ENCODE measurements at regions not wholly inside any gene's neighbourhood (a gene's known extent, or its start where the extent isn't known, plus 50 kb on each side); places are given as distances from the start of the nearest gene placed in this dataset.
"Not testable (repeated sequence)": the region's sequence is repeated elsewhere in the genome, so short reads cannot be mapped to it uniquely, and the experiment has no call there.

- no peaks in the 10 kb centered on the region for H3K36me3 Mint-ChIP-seq (ENCODE audit: low read depth)
- no peak overlapping the region for H3K4me3 Mint-ChIP-seq
Measured at GRCh38 chr5:68834491-68834981, 259.3 kb upstream of the SLC30A5 start.

GRCh38 chr5:68838157-68838718 is 255.6 kb upstream of the SLC30A5 start:
- H3K9me3 Mint-ChIP-seq, result no peaks in the 10 kb centered on the region
- no peak for DNase-seq
- intact Hi-C loops (cut with micrococcal nuclease), result no loop called here
- H3K27ac Mint-ChIP-seq, result no peak overlapping the region
- H3K36me3 Mint-ChIP-seq (ENCODE audit: low read depth), result no peaks in the 10 kb centered on the region
- no peaks in the 10 kb centered on the region for H3K27me3 Mint-ChIP-seq
- H3K4me1 Mint-ChIP-seq, result no peaks in the 10 kb centered on the region
- no peak overlapping the region for H3K4me3 Mint-ChIP-seq

More at GRCh38 chr5:68834491-68834981, 259.3 kb upstream of the SLC30A5 start:
- Mint-ChIP-seq H3K27ac (no peak overlapping the region), H3K27me3 (peaks cover 8% of the 10 kb centered on the region), H3K9me3 (no peaks in the 10 kb centered on the region), H3K4me1 (no peaks in the 10 kb centered on the region)
- DNase-seq, result no peak
- intact Hi-C loops (cut with micrococcal nuclease), result no loop called here

GRCh38 chr5:68839019-68839552 is 254.7 kb upstream of the SLC30A5 start:
- Mint-ChIP-seq H3K36me3 (ENCODE audit: low read depth) (no peaks in the 10 kb centered on the region), H3K9me3 (no peaks in the 10 kb centered on the region), H3K27ac (no peak overlapping the region), H3K4me1 (no peaks in the 10 kb centered on the region), H3K27me3 (no peaks in the 10 kb centered on the region), H3K4me3 (no peak overlapping the region)
- intact Hi-C loops (cut with micrococcal nuclease), result no loop called here
- DNase-seq, result no peak

DNA sequence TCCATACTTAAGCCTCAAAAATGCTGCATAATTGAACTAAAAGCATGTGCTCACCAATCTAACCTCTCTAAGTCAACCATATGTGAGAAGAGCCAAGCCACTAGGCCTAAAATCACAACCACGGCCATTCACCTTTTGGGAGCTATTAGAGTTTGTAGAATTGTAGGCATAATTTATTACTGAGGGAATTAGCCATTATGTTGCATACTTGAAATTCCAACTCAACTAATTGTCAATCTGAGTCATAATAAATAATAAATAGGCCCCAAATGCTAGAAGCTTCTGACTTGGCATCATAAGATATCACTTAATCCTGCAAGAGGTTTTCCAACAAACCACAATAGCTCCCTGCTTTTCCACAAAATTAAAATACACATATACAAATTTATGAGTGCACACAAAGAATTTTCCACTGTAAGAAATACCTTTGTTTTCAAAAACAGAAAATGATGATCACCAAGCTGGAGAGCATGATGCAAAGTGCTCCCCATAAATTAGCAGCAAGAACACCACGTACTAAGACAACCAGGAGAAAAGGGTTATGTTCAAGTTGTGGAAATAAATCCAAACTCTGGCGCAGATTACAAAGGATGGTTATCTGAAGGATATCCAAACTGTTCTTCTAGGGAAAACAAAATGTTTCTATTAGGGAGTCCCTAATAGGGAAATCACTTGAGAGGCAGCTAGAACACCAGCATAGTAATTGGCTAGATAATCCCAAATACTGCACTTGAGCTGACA is 250.0 kb upstream of the SLC30A5 start:
- Mint-ChIP-seq H3K4me1 (no peaks in the 10 kb centered on the region), H3K36me3 (ENCODE audit: low read depth) (no peaks in the 10 kb centered on the region), H3K27ac (no peak overlapping the region), H3K4me3 (no peak overlapping the region), H3K27me3 (no peaks in the 10 kb centered on the region), H3K9me3 (no peaks in the 10 kb centered on the region)
- intact Hi-C loops (cut with micrococcal nuclease), result no loop called here
- DNase-seq, result no peak

GRCh38 chr5:68845131-68845530 is 248.7 kb upstream of the SLC30A5 start:
- DNase-seq, result no peak

GRCh38 chr5:68846828-68847227 is 247.0 kb upstream of the SLC30A5 start:
- Mint-ChIP-seq H3K36me3 (ENCODE audit: low read depth) (no peaks in the 10 kb centered on the region), H3K4me1 (no peaks in the 10 kb centered on the region), H3K4me3 (no peak overlapping the region), H3K27me3 (no peaks in the 10 kb centered on the region), H3K9me3 (peaks cover 3% of the 10 kb centered on the region), H3K27ac (no peak overlapping the region)
- no peak for DNase-seq
- intact Hi-C loops (cut with micrococcal nuclease), result no loop called here

More at GRCh38 chr5:68845131-68845530, 248.7 kb upstream of the SLC30A5 start:
- H3K36me3 Mint-ChIP-seq (ENCODE audit: low read depth), result no peaks in the 10 kb centered on the region
- H3K9me3 Mint-ChIP-seq, result no peaks in the 10 kb centered on the region
- no peak overlapping the region for H3K4me3 Mint-ChIP-seq
- no peak overlapping the region for H3K27ac Mint-ChIP-seq
- H3K4me1 Mint-ChIP-seq, result no peaks in the 10 kb centered on the region
- H3K27me3 Mint-ChIP-seq, result no peaks in the 10 kb centered on the region
- intact Hi-C loops (cut with micrococcal nuclease), result no loop called here

DNA sequence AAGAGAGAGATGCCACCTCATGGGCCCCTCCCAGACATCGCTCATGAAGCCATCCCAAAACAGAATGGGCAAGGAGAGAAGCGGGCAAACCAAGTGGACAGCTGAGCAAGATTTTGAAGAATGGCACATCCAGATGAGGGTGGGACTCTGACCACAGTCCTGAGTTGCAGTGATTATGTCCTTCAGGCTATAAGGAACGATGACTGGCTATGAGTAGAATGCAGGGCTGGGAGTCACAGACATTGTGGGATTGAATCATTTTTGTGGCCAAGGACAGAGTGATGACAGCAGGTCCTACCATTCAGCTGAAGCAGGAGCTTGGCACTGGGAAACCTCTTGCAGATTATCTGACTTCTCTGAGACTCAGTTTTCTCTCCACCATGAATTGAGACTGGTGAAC is 245.7 kb upstream of the SLC30A5 start:
- no peaks in the 10 kb centered on the region for H3K36me3 Mint-ChIP-seq (ENCODE audit: low read depth)
- intact Hi-C loops (cut with micrococcal nuclease), result no loop called here

DNA sequence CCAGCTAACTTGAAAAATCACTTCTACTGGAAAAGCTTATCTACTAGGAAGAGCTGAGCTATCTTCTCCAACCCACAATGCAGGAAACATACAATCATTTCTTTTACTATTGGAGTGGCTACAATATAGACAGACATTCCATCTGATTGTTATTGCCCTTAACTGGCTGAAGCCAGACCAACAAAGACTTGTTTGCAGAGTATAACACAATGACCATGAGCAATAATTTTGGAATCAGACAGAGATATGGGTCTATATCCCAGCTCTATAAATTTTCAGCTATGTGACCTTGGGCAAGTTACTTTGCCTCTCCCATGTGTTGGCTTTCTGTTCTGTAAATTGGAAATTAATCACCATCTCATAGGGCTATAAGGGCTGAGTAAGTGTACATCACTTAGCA is 244.7 kb upstream of the SLC30A5 start:
- no peak overlapping the region for H3K4me3 Mint-ChIP-seq
- intact Hi-C loops (cut with micrococcal nuclease), result no loop called here
- H3K36me3 Mint-ChIP-seq (ENCODE audit: low read depth), result no peaks in the 10 kb centered on the region
- H3K27me3 Mint-ChIP-seq, result no peaks in the 10 kb centered on the region
- peaks cover 3% of the 10 kb centered on the region for H3K9me3 Mint-ChIP-seq
- DNase-seq, result no peak
- H3K27ac Mint-ChIP-seq, result no peak overlapping the region
- H3K4me1 Mint-ChIP-seq, result no peaks in the 10 kb centered on the region

More for the DNA sequence above, 245.7 kb upstream of the SLC30A5 start:
- Mint-ChIP-seq H3K9me3 (peaks cover 3% of the 10 kb centered on the region), H3K27me3 (no peaks in the 10 kb centered on the region), H3K4me1 (no peaks in the 10 kb centered on the region), H3K27ac (no peak overlapping the region), H3K4me3 (no peak overlapping the region)
- no peak for DNase-seq

GRCh38 chr5:68849906-68850305 is 243.9 kb upstream of the SLC30A5 start:
- no peaks in the 10 kb centered on the region for H3K4me1 Mint-ChIP-seq
- intact Hi-C loops (cut with micrococcal nuclease), result no loop called here
- H3K4me3 Mint-ChIP-seq, result no peak overlapping the region
- H3K36me3 Mint-ChIP-seq (ENCODE audit: low read depth), result no peaks in the 10 kb centered on the region
- H3K27me3 Mint-ChIP-seq, result peaks cover 1% of the 10 kb centered on the region
- H3K27ac Mint-ChIP-seq, result no peak overlapping the region
- peaks cover 3% of the 10 kb centered on the region for H3K9me3 Mint-ChIP-seq
- no peak for DNase-seq

- Mint-ChIP-seq H3K4me3 (no peak overlapping the region), H3K36me3 (ENCODE audit: low read depth) (no peaks in the 10 kb centered on the region), H3K27ac (no peak overlapping the region), H3K9me3 (peaks cover 11% of the 10 kb centered on the region), H3K27me3 (peaks cover 6% of the 10 kb centered on the region), H3K4me1 (no peaks in the 10 kb centered on the region)
- no peak for DNase-seq
- intact Hi-C loops (cut with micrococcal nuclease), result no loop called here
Measured at GRCh38 chr5:68861099-68861498, 232.7 kb upstream of the SLC30A5 start.

GRCh38 chr5:68862560-68862959 is 231.3 kb upstream of the SLC30A5 start:
- H3K36me3 Mint-ChIP-seq (ENCODE audit: low read depth), result no peaks in the 10 kb centered on the region
- intact Hi-C loops (cut with micrococcal nuclease), result no loop called here
- no peak overlapping the region for H3K4me3 Mint-ChIP-seq
- H3K27me3 Mint-ChIP-seq, result peaks cover 10% of the 10 kb centered on the region
- H3K9me3 Mint-ChIP-seq, result peaks cover 6% of the 10 kb centered on the region
- DNase-seq, result no peak
- H3K27ac Mint-ChIP-seq, result no peak overlapping the region
- H3K4me1 Mint-ChIP-seq, result no peaks in the 10 kb centered on the region

- intact Hi-C loops (cut with micrococcal nuclease); H3K4me3 Mint-ChIP-seq; H3K36me3 Mint-ChIP-seq (ENCODE audit: low read depth); H3K4me1 Mint-ChIP-seq; H3K27ac Mint-ChIP-seq; H3K9me3 Mint-ChIP-seq; DNase-seq: not testable (repeated sequence)
- H3K27me3 Mint-ChIP-seq, result peaks cover 13% of the 10 kb centered on the region
Measured at GRCh38 chr5:68865192-68865591, 228.6 kb upstream of the SLC30A5 start.

DNA sequence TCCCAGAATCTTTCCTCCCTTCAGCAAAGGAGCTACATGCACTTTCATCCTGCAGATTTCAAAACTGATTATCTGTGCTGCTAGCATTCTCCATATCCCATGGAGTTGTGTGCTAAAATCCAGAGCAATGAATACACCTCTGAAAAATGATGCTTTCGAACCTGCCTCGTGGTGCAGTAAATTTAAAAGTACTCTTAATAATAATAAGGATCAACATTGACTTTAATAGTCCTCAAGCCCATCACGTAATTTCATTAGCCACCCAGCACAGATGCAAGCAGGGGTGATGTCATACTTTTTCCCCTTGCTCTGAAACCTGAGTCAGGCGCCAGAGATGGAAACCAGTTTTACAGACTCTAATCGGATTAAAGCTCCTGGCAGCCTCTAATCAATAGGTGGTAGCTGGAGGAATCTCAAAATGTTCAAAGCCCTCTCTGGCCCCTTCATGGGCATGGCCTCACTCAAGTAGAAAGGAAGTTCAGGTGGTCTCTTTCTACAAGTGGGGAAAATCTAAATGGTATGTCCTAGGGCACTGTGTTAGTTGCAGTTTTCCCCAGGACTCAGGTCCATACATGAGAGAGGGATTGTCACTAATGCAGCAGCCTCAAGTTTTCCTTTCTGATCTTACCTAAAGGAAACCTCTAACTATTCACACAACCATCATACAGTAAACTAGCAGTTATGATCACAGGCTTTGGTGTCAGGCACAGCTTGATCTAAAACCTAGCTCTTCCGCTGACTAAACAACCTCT is 221.6 kb upstream of the SLC30A5 start:
- H3K4me1 Mint-ChIP-seq, result peaks cover 5% of the 10 kb centered on the region
- no peak overlapping the region for H3K27ac Mint-ChIP-seq
- intact Hi-C loops (cut with micrococcal nuclease), result no loop called here
- no peak overlapping the region for H3K4me3 Mint-ChIP-seq
- no peaks in the 10 kb centered on the region for H3K36me3 Mint-ChIP-seq (ENCODE audit: low read depth)
- H3K9me3 Mint-ChIP-seq, result no peaks in the 10 kb centered on the region
- DNase-seq, result no peak
- peaks cover 3% of the 10 kb centered on the region for H3K27me3 Mint-ChIP-seq

DNA sequence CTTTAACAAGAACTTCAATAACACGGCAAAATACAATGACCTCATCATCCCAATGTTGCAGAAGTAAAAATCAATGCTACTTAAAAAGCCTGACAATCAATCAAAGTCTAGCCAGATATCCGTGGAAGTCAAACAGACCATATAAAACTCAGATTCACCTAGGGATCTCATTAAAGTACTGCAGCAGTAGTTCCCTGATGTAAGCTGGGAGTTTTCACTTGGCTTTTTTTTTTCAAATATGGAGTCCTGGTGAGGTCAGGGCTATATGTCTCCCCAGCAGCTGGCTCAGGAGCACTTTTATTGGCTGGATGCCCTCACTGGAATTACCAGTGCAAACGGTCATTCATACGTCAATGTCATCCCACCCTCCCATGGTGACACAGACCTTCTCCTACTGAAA is 220.6 kb upstream of the SLC30A5 start:
- Mint-ChIP-seq H3K4me1 (peaks cover 5% of the 10 kb centered on the region), H3K27me3 (no peaks in the 10 kb centered on the region), H3K27ac (no peak overlapping the region), H3K9me3 (no peaks in the 10 kb centered on the region), H3K4me3 (no peak overlapping the region), H3K36me3 (ENCODE audit: low read depth) (no peaks in the 10 kb centered on the region)
- intact Hi-C loops (cut with micrococcal nuclease), result no loop called here
- DNase-seq, result no peak
